ENCODE measurements at regions not wholly inside any gene's neighbourhood (a gene's known extent, or its start where the extent isn't known, plus 50 kb on each side); places are given as distances from the start of the nearest gene placed in this dataset.

DNA sequence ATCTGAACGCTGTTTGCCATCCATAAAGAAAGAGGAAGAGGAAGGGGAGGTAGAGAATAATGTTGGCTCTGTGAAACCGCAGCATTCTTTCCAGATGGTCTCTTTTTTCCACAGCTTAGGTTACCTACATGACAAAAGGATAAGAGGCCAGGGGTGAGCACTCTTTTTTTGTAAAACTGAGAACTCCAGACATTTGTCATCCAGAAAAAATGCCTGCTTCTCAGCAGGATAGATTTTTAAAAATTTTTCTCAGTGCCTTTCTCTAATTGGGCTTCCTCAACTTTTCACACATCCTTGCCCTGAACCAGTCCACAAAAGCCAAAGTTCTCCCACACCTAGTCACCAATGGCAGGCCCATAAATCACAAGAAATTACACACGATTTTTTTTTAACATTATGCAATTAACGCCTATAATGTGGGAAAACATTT lies 158.1 kb upstream of the TENM3 start:
- TF ChIP-seq, protein P1, sequence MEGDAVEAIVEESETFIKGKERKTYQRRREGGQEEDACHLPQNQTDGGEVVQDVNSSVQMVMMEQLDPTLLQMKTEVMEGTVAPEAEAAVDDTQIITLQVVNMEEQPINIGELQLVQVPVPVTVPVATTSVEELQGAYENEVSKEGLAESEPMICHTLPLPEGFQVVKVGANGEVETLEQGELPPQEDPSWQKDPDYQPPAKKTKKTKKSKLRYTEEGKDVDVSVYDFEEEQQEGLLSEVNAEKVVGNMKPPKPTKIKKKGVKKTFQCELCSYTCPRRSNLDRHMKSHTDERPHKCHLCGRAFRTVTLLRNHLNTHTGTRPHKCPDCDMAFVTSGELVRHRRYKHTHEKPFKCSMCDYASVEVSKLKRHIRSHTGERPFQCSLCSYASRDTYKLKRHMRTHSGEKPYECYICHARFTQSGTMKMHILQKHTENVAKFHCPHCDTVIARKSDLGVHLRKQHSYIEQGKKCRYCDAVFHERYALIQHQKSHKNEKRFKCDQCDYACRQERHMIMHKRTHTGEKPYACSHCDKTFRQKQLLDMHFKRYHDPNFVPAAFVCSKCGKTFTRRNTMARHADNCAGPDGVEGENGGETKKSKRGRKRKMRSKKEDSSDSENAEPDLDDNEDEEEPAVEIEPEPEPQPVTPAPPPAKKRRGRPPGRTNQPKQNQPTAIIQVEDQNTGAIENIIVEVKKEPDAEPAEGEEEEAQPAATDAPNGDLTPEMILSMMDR (IDR thresholded peaks at IDR 0.05), result no peak
- no peak for TF ChIP-seq POLR2A (IDR thresholded peaks at IDR 0.05)
